CD4-positive, alpha-beta T cell treated with Interleukin-17A for 4 hours (primary cell): ENCODE measurements at regions not wholly inside any gene's neighbourhood (a gene's known extent, or its start where the extent isn't known, plus 50 kb on each side); places are given as distances from the start of the nearest gene placed in this dataset.

ENCODE experiments used
- DNase-seq: peaks from one replicate; pipeline ENCODE4 v3.0.0-alpha.2; 2020; ENCODE audit warnings: mixed read lengths

DNA sequence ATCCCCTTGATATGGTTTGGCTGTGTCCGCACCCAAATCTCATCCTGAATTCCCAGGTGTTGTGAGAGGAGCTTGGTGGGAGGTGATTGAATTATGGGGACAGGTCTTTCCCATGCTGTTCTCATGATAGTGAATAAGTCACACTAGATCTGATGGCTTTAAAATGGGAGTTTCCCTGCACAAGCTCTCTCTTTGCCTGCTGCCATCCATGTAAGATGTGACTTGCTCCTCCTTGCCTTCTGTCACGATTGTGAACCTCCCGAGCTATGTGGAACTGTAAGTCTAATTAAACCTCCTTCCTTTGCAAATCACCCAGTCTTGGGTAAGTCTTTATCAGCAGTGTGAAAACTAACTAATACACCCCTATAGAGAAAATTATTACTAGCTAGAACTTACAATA lies 959.5 kb upstream of the ADGRL2 start:
- DNase-seq: no peak

DNA sequence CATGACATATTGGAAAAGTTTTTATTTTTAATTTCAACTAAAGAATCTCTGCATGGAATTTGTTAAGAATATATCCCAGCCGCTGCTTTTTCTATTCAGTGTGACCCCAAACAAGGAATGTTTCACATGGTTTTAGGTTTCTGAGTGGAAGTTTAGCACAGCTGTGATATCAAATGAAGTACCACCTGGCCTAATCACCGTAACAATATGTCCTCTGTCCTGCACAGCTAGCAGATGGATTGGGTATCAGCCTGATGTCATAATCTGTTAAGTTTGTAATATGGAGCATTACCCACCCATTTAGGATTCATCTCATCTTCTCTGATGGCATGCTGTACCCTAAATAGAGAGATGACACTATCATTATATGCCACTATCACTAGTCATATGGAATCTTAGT lies 963.7 kb upstream of the ADGRL2 start:
- no peak for DNase-seq

DNA sequence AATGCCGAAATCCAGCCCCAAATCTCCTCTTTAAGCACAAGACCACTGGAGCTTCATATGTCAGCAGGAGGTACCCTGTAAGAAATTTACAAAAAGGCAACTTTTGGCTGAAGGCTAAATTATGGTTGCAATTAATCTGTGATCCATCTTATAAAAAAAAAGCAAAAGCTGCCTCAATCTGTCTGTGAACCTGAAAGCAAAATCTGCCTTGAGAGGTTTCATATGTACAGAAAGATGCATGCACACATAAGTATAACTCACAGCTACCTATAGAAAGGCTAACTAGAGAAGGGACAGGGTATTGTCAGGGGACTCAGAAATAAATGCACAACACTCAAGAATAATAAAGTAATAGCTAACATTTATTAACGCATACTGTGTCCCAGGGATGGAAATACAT lies 964.2 kb upstream of the ADGRL2 start:
- no peak for DNase-seq

DNA sequence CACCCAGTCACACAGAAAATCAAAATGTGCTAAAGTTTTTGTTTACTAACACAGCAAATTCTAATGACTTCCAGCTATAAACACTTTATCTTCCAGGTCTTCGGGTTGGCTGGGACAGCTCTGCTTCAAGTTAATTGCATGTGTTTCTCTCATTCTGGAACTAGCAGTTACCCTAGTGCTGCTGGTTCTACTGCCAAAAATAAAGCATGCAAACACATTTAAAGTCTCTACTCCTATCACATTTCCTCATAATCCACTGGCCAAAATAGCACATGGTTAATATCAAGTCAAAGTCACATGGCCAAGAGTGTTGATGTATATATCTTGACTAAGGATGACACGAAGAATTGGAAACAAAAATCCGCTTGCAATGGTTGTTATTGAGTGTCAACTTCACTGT lies 973.1 kb upstream of the ADGRL2 start:
- DNase-seq: no peak

DNA sequence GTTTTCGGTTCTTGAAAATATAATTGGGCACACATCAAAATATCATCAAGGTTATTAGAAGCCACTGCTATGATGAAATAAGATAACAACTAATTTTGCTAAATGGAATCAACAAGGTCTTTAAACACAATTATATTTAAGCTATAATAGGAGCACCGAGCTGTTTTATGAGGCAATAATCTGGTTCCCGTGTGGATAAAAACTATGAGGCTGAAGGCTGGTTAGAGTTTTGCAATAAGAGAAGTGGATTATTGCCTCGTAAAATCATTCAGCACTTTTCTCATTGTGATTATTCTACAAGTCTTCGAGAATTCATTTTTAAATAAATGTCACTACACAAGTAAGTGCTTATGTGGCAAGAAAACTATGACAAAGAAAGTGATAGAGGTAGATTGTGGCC lies 975.7 kb upstream of the ADGRL2 start:
- no peak for DNase-seq

DNA sequence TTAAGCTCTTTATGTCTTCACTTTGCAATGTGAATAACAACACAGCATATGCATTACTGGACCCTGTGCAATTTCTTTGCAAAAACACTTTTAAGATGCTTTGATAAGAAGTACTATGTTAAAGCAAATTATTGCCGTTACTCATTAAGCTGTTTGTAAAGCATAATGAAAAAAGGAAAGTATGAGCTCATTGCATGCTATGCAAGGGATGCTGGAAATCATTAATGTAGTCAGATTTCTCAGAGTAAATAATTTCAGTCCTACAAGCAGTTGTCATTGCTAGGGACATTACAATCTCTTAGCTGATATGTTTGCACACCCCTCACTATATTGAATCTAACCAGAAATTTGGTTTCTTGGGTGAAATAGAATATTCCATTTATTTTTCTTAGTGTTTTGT lies 982.5 kb upstream of the ADGRL2 start:
- DNase-seq: no peak

DNA sequence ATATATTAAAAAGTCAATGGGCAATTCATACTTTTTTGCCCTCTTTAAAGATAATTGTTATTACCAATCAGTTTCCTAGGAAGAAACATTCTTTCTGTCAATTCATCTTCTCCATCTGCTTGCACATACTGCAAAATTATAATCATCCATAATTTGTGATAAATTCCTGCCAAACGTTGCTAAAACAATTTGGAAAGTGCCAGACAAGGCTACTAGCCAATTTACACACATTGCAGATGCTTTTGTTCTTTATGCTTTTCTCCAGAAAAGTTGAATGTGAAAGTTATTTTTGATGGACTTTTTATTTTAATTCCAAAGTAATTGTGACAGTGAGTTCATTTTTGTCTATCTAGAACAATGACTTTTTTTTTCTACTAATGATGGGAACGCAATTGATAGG lies 992.8 kb upstream of the ADGRL2 start:
- DNase-seq: no peak

DNA sequence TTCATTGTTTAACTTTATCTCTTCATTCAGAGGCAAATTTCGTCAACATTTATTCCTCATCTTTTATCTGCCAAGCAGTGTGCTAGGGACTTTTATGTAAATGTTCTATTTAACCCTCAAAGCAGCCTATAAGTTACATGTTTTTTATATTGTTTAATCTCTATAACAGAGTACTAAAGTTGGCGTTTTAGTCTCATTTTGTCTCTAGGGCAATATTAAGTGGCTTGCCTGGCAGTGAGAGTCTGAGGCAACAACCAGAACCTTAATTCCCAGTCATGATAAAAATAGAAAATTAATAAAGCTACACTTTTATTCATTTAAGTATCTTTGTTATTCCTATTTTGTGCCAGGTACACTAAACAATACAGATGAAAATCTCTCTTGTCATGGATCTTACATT lies 994.3 kb upstream of the ADGRL2 start:
- no peak for DNase-seq

DNA sequence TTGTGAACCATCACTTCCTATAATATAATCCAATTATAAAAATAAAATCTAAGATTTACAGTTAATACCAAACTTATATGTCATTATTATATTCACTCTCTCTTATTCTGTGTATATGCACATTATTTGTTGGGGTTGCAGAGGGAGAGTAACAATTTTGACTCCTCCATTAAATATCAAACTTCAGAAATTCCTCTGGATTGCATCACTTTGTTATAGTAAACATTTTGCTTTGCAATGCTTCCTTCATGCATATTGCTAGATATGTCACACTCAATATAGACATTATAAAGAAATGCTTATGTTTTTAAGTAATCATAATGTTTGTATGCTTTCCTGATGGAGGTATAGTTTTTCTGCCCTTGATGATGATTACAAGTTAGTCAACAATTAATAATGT lies 999.0 kb upstream of the ADGRL2 start:
- no peak for DNase-seq

DNA sequence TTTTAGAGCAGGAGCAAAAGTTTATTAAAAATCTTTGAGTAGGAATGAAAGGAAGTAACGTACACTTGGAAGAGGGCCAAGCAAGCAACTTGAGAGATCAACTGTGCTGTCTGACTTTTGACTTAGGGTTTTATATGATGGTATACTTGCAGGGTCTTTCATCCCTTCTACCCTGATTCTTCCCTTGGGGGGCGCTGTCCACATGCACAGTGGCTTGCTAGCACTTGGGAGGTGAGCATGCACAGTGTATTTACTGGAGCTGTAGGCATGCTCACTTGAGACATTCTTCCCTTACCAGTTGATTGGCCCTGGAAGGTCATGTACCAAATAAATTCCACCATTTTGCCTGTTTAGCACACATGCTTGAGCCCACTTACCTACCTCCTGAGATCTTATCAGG lies 1001.3 kb upstream of the ADGRL2 start:
- no peak for DNase-seq

DNA sequence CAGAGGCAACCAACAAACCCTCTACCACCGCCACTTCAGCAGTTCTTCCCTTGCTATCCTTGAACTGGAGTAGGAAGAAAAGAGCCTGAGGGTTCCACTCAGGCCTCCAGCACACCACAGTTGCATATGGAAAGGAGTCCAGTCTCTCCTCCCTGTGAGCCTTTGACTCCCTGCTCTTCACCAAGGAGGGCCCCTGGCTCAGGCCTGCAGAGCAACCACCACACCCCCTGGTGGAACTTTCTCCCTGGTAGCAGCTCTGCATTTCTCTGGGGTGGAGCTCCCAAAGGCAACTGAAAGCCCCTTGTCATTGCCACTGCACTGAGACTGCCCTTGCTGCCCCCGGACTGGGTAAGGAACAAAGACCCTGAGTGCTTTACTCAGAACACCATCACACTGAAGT lies 1021.5 kb upstream of the ADGRL2 start:
- no peak for DNase-seq

DNA sequence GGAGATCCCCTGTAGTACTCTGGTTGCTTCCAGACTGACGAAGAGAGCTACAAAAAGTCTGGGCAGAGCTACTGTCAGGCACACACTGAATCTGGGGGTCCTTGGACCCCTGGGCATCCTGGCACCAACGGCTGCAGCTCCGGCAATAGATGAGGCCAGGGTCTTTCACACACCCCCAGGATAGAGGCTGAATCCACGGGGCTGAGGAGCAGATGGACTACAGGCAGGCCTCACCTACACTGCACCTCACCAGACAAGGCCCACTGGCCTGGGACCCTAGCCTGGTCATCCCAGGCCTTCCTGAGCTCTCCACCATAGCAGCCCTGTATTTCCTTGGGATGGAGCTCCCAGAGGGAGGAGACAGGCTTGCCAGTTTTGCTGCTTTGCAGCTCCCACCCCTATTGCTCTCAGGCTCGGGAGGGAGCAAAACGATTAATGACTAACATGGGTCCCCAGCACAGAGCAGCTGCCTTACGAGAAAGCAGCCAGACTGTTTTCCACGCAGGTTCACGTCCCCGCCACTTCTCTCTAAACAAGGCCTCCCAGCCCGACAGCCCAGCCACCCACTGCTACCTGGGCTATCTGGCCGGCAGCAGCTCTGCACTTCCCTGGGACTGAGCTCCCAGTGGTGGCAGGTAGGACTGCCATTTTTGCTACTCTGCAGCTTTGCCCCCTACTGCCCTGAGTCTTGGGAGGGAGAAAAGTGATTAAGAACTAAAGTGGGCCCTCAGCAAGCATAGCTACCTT lies 1022.5 kb upstream of the ADGRL2 start:
- DNase-seq: no peak

DNA sequence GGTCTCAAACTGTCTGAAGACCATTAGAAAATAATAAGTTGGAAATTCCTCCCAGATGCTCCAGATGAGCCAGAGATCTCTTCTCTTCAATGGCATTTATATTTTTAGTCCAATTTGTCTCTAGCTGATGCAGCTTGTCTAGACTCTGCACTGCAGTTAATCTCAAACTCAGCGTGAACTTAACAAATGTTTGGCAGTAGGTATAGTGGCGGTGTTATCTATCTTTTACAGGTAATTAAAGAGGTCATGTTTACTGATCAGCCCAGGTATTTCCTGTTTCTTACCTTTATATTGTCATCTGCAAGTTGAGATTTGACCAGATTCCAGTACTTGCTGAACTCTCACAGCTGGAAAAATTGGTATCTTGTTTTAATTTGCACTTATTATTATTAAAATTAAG lies 1024.5 kb upstream of the ADGRL2 start:
- DNase-seq: no peak

DNA sequence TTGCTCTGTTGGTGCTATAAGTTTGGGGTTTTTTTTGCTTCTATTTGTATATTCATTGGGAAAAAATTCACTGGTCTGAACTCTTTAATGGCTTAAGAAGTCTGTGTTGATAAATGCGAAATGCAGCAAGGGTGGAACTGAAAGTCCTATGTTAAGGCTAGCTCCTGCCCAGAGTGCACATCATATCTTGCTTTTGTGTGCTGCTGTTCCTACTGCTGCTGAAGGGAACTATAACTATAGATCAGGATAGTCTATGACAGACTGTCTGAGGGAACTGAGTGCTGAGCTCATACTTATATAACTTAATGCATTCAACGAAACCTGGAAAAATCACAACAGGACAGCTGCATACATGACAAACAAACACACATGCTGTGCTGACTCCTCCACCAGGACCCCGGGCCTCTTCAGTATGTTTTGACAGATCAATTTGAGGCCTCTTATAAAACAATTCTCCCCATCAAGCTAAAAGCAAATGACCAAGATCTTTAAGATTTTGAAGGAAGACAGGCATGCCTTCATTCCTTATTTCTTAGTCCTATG lies 1031.5 kb upstream of the ADGRL2 start:
- DNase-seq: no peak

DNA sequence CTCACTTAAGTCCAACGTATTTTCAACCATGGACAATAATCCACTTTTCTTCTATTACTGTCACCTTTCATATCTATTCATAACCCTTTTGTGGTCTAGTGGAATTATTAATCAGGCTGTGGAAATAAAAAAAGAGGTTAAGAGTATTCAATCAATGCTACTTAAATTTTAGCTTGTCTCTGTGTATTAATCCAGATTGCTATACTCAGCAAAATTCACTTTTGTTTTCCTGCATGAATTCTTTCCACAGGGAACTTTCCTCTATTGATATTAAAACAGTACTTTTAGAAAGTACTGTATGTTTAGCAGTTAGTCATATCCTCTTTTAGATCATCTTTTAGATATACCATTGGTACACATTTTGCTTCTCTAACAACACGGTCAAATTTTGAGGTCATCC lies 1033.0 kb upstream of the ADGRL2 start:
- no peak for DNase-seq

DNA sequence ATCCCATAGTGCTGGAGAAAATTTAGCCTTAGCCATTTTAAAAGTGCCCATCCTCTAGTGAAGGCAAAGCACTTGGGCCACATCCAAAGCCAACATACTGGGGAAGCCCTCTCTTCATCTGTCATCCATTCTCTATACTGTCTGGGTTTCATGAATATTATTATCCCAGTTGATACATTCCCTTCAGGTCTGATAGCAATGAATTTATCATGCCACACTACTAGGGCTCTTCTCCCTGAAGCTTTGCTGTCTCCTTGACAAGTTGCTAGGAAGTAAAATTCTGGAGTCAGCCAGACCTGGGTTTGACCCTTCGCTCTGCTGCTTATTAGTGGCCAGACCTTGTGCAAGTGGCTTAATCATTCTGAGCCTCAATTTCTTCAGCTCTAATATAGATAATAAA lies 1041.4 kb upstream of the ADGRL2 start:
- no peak for DNase-seq

DNA sequence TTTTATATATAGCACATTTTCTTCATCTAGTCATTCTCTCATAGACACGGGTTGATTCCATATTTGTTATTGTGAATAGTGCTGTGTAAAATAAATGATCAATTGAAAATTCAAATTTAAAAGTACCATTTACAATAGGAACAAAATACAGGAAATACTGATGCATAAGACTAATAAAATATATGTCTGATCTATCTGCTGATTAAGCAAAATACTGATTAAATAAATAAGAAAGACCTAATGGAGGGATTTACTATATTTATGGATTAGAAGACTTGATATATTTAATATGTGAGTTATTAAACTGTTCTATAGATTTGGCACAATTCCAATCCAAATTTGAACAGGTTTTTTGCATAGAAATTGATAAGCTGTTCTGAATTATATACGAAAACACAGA lies 1044.8 kb upstream of the ADGRL2 start:
- DNase-seq: no peak

DNA sequence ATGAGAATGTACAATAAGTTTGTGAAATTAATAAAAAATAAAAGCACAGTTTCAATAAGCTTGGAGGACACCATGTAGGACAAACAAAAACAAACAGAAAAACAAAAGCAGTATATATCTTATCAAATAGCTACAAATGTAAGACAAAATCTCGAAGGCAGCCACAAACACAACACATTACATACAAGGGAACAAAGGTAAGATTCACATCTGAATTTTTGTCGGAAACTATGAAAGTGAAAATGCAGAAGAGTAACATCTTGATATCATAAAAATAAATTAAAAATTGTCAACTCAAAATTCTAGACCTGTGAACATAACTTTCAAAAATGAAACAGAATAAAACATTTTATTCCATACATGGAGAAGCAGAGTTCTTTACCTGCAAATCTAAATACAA lies 1049.5 kb upstream of the ADGRL2 start:
- no peak for DNase-seq

DNA sequence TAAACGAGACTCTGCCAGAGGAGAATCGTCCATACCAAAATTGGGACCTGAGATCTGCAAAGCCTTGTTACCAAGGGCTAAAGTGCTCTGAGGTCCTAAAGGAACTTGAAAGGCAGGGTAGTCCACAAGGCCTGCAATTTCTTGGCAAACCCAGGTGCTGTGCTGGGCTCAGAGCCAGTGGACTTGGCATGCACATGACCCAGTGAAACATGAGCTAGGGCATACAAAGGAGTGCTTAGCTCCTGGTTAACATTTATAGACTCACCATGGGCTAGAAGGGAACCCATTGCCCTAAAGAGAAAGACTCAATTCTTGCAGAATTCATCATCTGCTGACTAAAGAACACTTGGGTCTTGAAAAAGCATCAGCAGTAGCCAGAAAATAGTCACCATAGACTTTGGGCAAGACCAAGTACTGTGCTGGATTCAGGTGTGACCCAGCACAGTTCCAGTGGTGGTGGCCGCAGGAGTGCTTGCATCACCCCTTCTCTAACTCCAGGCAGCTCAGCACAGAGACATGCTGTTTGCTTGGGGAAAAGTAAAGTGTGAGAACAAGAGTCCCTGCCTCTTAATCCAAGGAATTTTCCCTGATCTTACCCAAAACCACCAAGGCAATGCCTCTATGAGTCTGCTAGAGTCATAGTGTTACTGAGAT lies 1069.4 kb upstream of the ADGRL2 start:
- no peak for DNase-seq

DNA sequence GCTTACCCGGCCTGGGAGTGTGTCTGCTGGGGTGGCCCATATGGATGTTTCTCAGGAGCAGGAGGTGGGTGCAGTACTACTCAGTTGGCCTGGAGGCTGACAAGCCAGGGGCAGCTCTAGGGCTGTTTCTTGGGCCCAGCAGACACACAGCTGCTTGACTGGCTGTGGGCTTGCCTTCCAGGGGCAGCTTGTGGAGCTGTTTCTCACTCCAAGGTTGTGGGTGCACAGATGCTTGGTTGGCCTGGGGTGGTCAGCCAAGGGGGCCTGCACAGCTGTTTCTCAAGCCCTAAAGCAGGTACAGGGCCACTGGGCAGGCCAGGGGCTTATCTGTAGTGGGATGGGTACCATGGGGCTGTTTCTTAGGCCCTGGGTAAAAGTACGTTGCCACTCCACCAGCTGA lies 1078.1 kb upstream of the ADGRL2 start:
- no peak for DNase-seq

DNA sequence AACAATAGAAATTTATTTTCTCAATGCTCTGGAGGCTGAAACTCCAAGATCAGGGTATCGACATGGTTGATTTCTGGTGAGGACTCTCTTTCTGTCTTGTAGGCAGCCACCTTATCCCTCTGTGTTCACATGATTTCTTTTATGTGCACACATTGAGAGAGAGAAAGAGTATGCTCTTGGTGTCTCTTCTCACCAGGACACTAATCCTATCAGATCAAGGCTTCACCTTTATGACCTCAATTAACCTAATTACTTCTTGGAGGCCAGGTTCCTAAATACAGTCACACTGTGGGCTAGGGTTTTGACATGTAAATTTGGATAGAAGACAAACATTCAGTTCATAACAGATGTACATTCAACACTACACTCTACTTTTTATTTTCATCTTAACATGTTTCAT lies 1094.2 kb upstream of the ADGRL2 start:
- no peak for DNase-seq

DNA sequence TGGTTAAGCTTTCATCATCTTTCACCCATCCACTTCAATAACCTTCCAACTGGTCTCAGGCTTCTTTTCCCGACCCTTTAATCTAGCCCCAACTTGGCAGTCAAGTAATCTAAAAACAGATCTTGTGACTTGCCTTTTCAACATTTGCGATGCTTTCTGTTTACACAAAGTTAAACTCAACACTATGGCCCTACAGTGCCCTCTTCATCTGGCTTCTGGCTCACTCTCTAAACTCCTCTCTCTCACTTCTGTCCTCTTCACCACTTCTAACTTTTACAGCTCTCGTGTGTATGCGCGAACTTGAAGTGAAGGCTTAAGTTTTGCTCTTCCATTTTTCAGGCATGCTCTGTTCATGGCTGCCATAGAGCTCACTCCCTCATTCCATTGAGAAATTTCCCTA lies 1122.3 kb upstream of the ADGRL2 start:
- DNase-seq: no peak

DNA sequence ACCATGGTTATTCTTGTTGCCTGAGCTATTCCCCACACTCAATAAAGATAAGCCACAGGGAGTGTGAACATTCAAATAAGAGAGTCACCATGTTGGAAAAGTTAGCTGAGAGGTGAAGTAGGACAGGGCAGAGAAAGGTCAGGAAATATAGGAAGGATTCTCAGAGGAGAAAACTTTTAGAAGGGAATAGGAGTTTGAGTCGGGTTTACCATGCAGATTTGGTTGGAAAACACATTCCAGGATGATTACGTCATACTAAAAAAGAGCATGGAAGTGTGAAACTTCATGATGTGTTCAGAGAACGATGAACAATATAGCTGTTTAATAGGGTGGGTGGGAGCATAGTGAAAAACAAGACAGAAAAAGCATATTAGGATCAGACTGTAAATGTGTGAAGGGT lies 1125.3 kb upstream of the ADGRL2 start:
- no peak for DNase-seq

DNA sequence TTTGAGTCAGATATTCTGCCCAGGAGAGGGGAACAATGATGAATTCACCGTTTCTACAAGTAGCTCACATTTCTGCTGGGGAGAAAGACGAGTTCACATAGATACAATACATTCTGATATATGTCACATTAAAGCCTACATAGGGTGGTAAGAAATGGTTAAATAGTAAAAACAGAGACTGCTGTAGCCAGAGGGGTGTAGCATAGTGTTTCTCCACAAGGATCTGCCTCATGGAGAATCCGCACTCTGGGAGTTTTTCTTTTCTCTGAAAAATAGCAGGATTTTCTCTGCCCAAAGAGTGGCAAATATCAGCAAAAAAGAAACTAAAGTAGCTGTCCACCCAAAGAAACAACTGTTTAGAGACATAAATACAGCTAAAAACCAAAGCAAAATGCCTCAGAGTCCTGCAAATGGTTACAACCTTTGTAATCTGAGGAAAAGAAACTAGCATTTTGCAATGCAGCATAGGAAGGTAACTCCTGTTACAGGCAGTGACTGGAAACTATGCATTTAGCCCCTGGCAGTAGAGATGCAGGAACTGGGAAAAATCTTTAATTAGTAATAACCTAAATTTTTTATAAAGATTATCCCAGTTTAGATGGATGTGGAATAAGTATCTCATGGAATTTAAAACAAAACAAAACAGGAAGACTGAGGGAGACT lies 1126.7 kb upstream of the ADGRL2 start:
- DNase-seq: no peak
